Naive thymus-derived CD8-positive, alpha-beta T cell (primary cell): ENCODE measurements at regions not wholly inside any gene's neighbourhood (a gene's known extent, or its start where the extent isn't known, plus 50 kb on each side); places are given as distances from the start of the nearest gene placed in this dataset.

Experiments used
- ATAC-seq, 2 donors: fragments of 150-1000 bp; cut with Tn5 transposase in 1 of 2; sonication (Bioruptor Pico), chemical (Tn5 transposase) in 1 of 2; 1 replicate in 1 of 2; 2 replicates in 1 of 2; pipeline ENCODE4 v1.10.0; 2021; ENCODE audit warnings: mild to moderate bottlenecking in 2 of 2, moderate library complexity in 2 of 2
- POLR2A ChIA-PET: fragments of 350-600 bp; sonication (Branson Sonifier 250); formaldehyde crosslinking; loops from one replicate; lab custom pipeline; 2021; ENCODE audit warnings: antibody characterized with exemption; lab: Charles Lee
- DNase-seq, 10 donors: peaks; one replicate each; pipeline versions ENCODE4 v3.0.0 to v3.0.0-alpha.2; 2020 to 2022
- H3K27ac Mint-ChIP-seq, 10 donors: one replicate each; pipeline ENCODE4 v1.8.0; 2020 to 2022; ENCODE audit warnings: mild to moderate bottlenecking in 10 of 10, mixed read lengths in 10 of 10, moderate library complexity in 4 of 10, inconsistent platforms in 1 of 10
- H3K27me3 Mint-ChIP-seq, 5 donors: one replicate each; pipeline ENCODE4 v1.8.0; 2021 to 2022; ENCODE audit warnings: mixed read lengths in 5 of 5
- H3K36me3 Mint-ChIP-seq, 3 donors: one replicate each; pipeline ENCODE4 v1.8.0; 2020 to 2022; ENCODE audit warnings: mixed read lengths in 3 of 3, mild to moderate bottlenecking in 2 of 3, inconsistent platforms in 1 of 3
- H3K4me1 Mint-ChIP-seq, 4 donors: one replicate each; pipeline ENCODE4 v1.8.0; 2021 to 2022; ENCODE audit warnings: mixed read lengths in 4 of 4
- H3K4me3 Mint-ChIP-seq, 10 donors: one replicate each; pipeline ENCODE4 v1.8.0; 2020 to 2022; ENCODE audit warnings: mild to moderate bottlenecking in 10 of 10, mixed read lengths in 10 of 10, moderate library complexity in 6 of 10, inconsistent platforms in 1 of 10
- H3K9me3 Mint-ChIP-seq, 9 donors: one replicate each; pipeline ENCODE4 v1.8.0; 2020 to 2022; ENCODE audit warnings: mixed read lengths in 9 of 9, mild to moderate bottlenecking in 3 of 9, inconsistent platforms in 1 of 9, moderate library complexity in 1 of 9

DNA sequence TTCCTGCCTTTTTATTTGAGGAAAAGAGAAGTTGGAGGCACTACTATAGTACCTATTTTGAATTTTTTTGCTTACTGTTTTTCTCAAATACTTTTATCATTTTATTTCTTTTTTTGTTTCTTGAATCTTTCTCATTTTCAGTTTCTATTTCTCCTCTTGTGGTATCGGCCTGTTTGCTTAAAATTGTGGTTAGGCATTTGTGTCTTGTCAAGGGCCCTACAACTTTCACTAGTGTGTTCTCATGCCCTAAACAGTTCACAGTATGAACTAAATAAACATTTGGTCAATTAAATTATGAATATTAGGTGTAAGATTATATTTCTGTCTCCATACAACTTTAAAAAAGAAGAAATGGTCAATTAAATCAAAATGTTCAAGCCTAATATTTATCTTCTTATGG is 613.5 kb downstream of the MBD2 start:
- no peaks in the 10 kb centered on the region for H3K36me3 Mint-ChIP-seq
- H3K9me3 Mint-ChIP-seq = peaks cover 0 to 8% (median 2%) of the 10 kb centered on the region in 9 donors
- no peak overlapping the region for H3K27ac Mint-ChIP-seq
- H3K27me3 Mint-ChIP-seq = no peaks in the 10 kb centered on the region
- no peak for ATAC-seq
- H3K4me1 Mint-ChIP-seq = no peaks in the 10 kb centered on the region
- H3K4me3 Mint-ChIP-seq = no peak overlapping the region
- DNase-seq = no peak
- POLR2A ChIA-PET = no interaction called here

DNA sequence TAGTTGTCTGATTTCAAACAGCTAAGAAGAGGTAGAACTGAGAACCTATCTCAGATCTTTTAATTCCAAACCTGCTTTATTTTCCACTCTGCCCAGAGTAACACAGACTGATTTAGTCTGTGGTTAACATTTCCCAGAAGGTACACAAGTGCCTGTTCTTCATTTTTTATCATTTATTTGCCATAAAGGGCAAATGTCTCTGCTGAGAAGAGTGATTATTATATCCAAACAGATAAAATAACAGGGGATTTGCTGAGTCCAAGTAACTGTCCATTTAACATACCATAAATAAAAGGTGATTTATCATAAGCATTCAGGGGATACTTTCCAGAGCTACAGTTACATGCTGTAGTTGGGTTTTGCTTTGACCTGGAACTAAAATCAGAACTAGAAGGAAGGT is 617.7 kb downstream of the MBD2 start:
- no peaks in the 10 kb centered on the region for H3K36me3 Mint-ChIP-seq
- DNase-seq = no peak
- H3K9me3 Mint-ChIP-seq = peaks cover 0 to 7% (median 2%) of the 10 kb centered on the region in 9 donors
- no peaks in the 10 kb centered on the region for H3K4me1 Mint-ChIP-seq
- no peak for ATAC-seq
- no peak overlapping the region for H3K4me3 Mint-ChIP-seq
- POLR2A ChIA-PET = no interaction called here
- H3K27me3 Mint-ChIP-seq = no peaks in the 10 kb centered on the region
- no peak overlapping the region for H3K27ac Mint-ChIP-seq

DNA sequence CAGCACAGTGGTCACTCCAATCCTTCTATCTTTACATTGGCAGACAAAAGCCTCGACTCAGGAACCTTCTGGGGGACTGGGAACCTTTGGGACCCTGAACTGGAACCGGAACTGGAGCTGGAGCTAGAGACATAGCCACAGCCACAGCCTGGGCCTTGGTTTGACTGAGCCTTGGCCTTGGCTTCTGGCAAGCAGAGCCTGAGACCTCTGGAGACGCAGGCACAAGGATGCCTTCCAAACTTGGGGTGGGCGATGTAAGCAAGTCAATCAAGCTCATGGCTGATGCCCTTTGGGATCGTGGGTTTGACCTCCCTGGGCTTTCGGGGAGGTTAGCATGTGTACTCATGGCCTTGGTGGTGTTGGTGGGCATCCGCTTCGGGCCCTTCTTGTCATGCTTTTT is 619.3 kb downstream of the MBD2 start:
- Mint-ChIP-seq H3K36me3 (no peaks in the 10 kb centered on the region), H3K4me1 (no peaks in the 10 kb centered on the region), H3K4me3 (no peak overlapping the region), H3K27me3 (no peaks in the 10 kb centered on the region), H3K9me3 (peaks cover 0 to 7% (median 0%) of the 10 kb centered on the region in 9 donors), H3K27ac (no peak overlapping the region)
- DNase-seq (no peak), ATAC-seq (no peak)
- POLR2A ChIA-PET = no interaction called here

GRCh38 chr18:53603276-53603675 is 621.2 kb downstream of the MBD2 start:
- H3K4me1 Mint-ChIP-seq = no peaks in the 10 kb centered on the region
- no peak for ATAC-seq
- peaks cover 0 to 5% (median 0%) of the 10 kb centered on the region in 9 donors for H3K9me3 Mint-ChIP-seq
- no peaks in the 10 kb centered on the region for H3K36me3 Mint-ChIP-seq
- H3K27me3 Mint-ChIP-seq = no peaks in the 10 kb centered on the region
- no peak for DNase-seq
- POLR2A ChIA-PET = no interaction called here
- H3K27ac Mint-ChIP-seq = no peak overlapping the region
- peak overlapping the region in 1 of 10 donors; percentile 16 for H3K4me3 Mint-ChIP-seq

- POLR2A ChIA-PET = no interaction called here
- Mint-ChIP-seq H3K4me1 (no peaks in the 10 kb centered on the region), H3K9me3 (peaks cover 0 to 1% (median 0%) of the 10 kb centered on the region in 9 donors), H3K4me3 (no peak overlapping the region), H3K27ac (no peak overlapping the region), H3K36me3 (no peaks in the 10 kb centered on the region), H3K27me3 (no peaks in the 10 kb centered on the region)
- ATAC-seq = no peak
- DNase-seq = no peak
These were observed 623.1 kb downstream of the MBD2 start for GRCh38 chr18:53601344-53601743.

DNA sequence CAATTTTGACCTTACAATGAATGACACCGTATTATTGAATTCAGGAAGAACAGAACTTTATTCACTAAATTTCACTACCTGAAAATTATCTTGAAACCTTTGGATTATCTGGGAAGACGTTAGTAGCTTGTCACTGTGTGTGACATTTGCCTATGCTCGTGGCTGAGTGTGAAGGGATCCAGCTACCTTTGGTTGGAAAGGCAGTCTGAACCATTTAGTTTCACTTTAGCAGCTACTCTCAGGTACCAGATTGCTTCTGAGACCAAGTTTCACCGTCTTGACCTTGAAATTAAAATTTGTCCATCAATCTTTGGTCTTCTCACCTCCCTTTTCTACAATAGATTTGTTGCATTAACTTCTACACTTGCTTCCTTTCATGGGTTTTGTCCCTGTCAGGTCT is 637.5 kb downstream of the MBD2 start:
- Mint-ChIP-seq H3K27me3 (no peaks in the 10 kb centered on the region), H3K4me3 (no peak overlapping the region), H3K27ac (no peak overlapping the region), H3K4me1 (no peaks in the 10 kb centered on the region), H3K9me3 (peaks cover 0 to 38% (median 6%) of the 10 kb centered on the region in 9 donors), H3K36me3 (no peaks in the 10 kb centered on the region)
- POLR2A ChIA-PET = no interaction called here
- no peak for ATAC-seq
- DNase-seq = no peak
